GM19328 (cell line): ENCODE measurements at regions not wholly inside any gene's neighbourhood (a gene's known extent, or its start where the extent isn't known, plus 50 kb on each side); places are given as distances from the start of the nearest gene placed in this dataset.

Experiments used
- ATAC-seq: cut with Tn5 transposase; IDR thresholded peaks from one replicate; pipeline ENCODE4 v1.9.1; 2021; ENCODE audit warnings: mild to moderate bottlenecking, moderate library complexity; ENCODE audit not compliant: unreplicated experiment

- ATAC-seq = no peak
These were observed 203.4 kb upstream of the ZNF536 start for GRCh38 chr19:30168760-30169159.

GRCh38 chr19:30169196-30169900, 202.8 kb upstream of the ZNF536 start:
- ATAC-seq = no peak

GRCh38 chr19:30170081-30170480, 202.1 kb upstream of the ZNF536 start:
- ATAC-seq = no peak

- no peak for ATAC-seq
These were observed 201.6 kb upstream of the ZNF536 start for GRCh38 chr19:30170495-30171137.

- no peak for ATAC-seq
These were observed 201.0 kb upstream of the ZNF536 start for GRCh38 chr19:30171138-30171635.

- no peak for ATAC-seq
These were observed 200.2 kb upstream of the ZNF536 start for GRCh38 chr19:30171795-30172612.

- no peak for ATAC-seq
These were observed 199.5 kb upstream of the ZNF536 start for GRCh38 chr19:30172613-30173242.

- ATAC-seq = no peak
These were observed 198.4 kb upstream of the ZNF536 start for GRCh38 chr19:30173593-30174356.

- no peak for ATAC-seq
These were observed 197.9 kb upstream of the ZNF536 start for GRCh38 chr19:30174357-30174645.

- no peak for ATAC-seq
These were observed 197.4 kb upstream of the ZNF536 start for GRCh38 chr19:30174791-30175190.

GRCh38 chr19:30175987-30176386, 196.2 kb upstream of the ZNF536 start:
- no peak for ATAC-seq

- ATAC-seq = no peak
These were observed 193.3 kb upstream of the ZNF536 start for GRCh38 chr19:30178721-30179402.

- ATAC-seq = no peak
These were observed 191.5 kb upstream of the ZNF536 start for GRCh38 chr19:30180691-30181090.

- ATAC-seq = no peak
These were observed 188.2 kb upstream of the ZNF536 start for GRCh38 chr19:30183807-30184490.

GRCh38 chr19:30202060-30202600, 170.1 kb upstream of the ZNF536 start:
- ATAC-seq = no peak

GRCh38 chr19:30204721-30205120, 167.5 kb upstream of the ZNF536 start:
- no peak for ATAC-seq

GRCh38 chr19:30206187-30206586, 166.0 kb upstream of the ZNF536 start:
- no peak for ATAC-seq

- ATAC-seq = no peak
These were observed 164.8 kb upstream of the ZNF536 start for GRCh38 chr19:30207357-30207756.

- no peak for ATAC-seq
These were observed 163.6 kb upstream of the ZNF536 start for GRCh38 chr19:30208436-30209060.
